Natural killer cell (primary cell): ENCODE measurements at regions not wholly inside any gene's neighbourhood (a gene's known extent, or its start where the extent isn't known, plus 50 kb on each side); places are given as distances from the start of the nearest gene placed in this dataset.

ENCODE experiments used
- ATAC-seq, 3 donors: fragments of 150-1000 bp in 2 of 3; fragments of 200-7000 bp in 1 of 3; cut with Tn5 transposase; 1 replicate in 1 of 3; 2 replicates in 2 of 3; pipeline ENCODE4 v1.10.0; 2021; ENCODE audit warnings: mild to moderate bottlenecking in 2 of 3, moderate library complexity in 2 of 3
- DNase-seq, 2 donors: peaks; one replicate each; pipeline versions ENCODE4 v3.0.0 to v3.0.0-alpha.2; 2013 to 2021; ENCODE audit warnings: mixed read lengths in 1 of 2
- H3K27ac ChIP-seq: one replicate; pipeline ENCODE4 v1.5.1; 2013; ENCODE audit warnings: mild to moderate bottlenecking, low read length
- H3K27me3 ChIP-seq: one replicate; pipeline ENCODE4 v1.6.1; 2013; ENCODE audit warnings: low read length; ENCODE audit not compliant: control insufficient read depth, insufficient read depth
- H3K36me3 ChIP-seq: one replicate; pipeline ENCODE4 v1.6.1; 2013; ENCODE audit warnings: low read length; ENCODE audit not compliant: control insufficient read depth, insufficient read depth
- H3K4me1 ChIP-seq: one replicate; pipeline ENCODE4 v1.6.1; 2013; ENCODE audit warnings: low read length; ENCODE audit not compliant: control insufficient read depth, insufficient read depth
- H3K4me3 ChIP-seq: one replicate; pipeline ENCODE4 v1.5.1; 2013; ENCODE audit warnings: low read length
- H3K9me3 ChIP-seq: one replicate; pipeline ENCODE4 v1.6.1; 2013; ENCODE audit warnings: low read length; ENCODE audit not compliant: control insufficient read depth, insufficient read depth
- H3K27ac Mint-ChIP-seq, 2 donors: one replicate each; pipeline ENCODE4 v1.8.0; 2022; ENCODE audit warnings: mild to moderate bottlenecking in 2 of 2, mixed read lengths in 2 of 2, moderate library complexity in 1 of 2
- H3K27me3 Mint-ChIP-seq, 2 donors: one replicate each; pipeline ENCODE4 v1.8.0; 2022; ENCODE audit warnings: low read depth in 2 of 2, mixed read lengths in 2 of 2
- H3K36me3 Mint-ChIP-seq: one replicate; pipeline ENCODE4 v1.8.0; 2022; ENCODE audit warnings: mixed read lengths
- H3K4me1 Mint-ChIP-seq, 2 donors: one replicate each; pipeline ENCODE4 v1.8.0; 2022; ENCODE audit warnings: mixed read lengths in 2 of 2
- H3K4me3 Mint-ChIP-seq: one replicate; pipeline ENCODE4 v1.8.0; 2022; ENCODE audit warnings: mild to moderate bottlenecking, moderate library complexity, mixed read lengths
- H3K9me3 Mint-ChIP-seq, 2 donors: one replicate each; pipeline ENCODE4 v1.8.0; 2022; ENCODE audit warnings: mixed read lengths in 2 of 2
- WGBS: methylation state at CpG from one replicate; pipeline ENCODE4 v1.1.7; 2013; ENCODE audit warnings: missing lambda C conversion rate; ENCODE audit not compliant: insufficient coverage; 5-methylcytosine and 5-hydroxymethylcytosine counted together
- intact Hi-C: fragments of 100-400 bp; cut with micrococcal nuclease; formaldehyde crosslinking; loops from one replicate; pipeline ENCODE4 v1.14.2; 2022
- TF ChIP-seq, protein P1 (sequence below): fragments of 200-600 bp; IDR thresholded peaks from one replicate; pipeline ENCODE4 v1.8.0; 2022; ENCODE audit warnings: antibody characterized with exemption

DNA sequence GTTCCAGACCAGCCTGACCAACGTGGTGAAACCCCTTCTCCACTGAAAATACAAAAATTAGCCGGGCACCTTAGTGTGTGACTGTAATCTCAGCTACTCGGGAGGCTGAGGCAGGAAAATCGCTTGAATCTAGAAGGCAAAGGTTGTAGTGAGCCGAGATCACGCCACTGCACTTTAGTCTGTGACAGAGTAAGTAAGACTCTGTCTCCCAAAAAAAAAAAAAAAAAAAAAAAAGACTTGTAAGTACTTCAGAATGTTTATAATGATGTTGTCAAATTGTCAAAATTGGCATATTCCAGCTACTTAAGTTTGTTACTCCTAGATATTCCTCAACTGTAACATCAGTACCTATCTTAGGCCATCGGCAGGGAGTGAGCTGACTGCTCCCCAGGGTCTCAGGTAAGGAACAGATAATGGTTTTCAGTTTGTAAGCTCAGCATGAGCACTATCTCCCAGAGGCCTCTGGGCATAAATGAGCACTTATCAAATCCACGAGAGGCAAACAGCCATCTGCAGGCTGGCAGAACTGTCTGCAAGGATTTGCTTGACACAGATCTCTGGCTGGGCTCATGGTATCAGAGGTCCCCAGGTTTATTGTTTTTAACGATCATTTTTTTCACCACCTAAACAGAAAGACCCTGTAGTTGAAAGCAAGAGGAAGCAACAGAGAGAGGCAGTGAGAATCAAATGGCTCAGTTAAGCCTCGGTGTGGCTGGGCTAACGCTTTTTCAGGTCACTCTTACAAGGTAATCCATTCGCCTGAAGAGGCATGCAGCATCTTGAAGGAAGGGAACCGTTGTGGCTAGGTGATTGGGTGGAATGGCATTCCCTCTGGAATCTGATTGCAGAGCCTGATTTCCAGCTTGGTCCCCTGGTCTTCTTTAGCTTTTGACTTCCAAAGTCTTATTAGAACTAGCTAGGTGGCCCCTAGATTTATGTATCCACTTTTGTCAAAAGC is 115.9 kb downstream of the LY86 start:
- peaks cover 0 to 4% of the 10 kb centered on the region in 2 donors for H3K4me1 Mint-ChIP-seq
- Histone ChIP-seq H3K4me3 (no peak overlapping the region), H3K27me3 (no peaks in the 10 kb centered on the region), H3K27ac (no peak overlapping the region), H3K36me3 (no peaks in the 10 kb centered on the region), H3K4me1 (no peaks in the 10 kb centered on the region), H3K9me3 (no peaks in the 10 kb centered on the region)
- H3K27ac Mint-ChIP-seq = no peak overlapping the region
- ATAC-seq = no peak
- H3K36me3 Mint-ChIP-seq = no peaks in the 10 kb centered on the region
- no peak for DNase-seq
- TF ChIP-seq, protein P1, sequence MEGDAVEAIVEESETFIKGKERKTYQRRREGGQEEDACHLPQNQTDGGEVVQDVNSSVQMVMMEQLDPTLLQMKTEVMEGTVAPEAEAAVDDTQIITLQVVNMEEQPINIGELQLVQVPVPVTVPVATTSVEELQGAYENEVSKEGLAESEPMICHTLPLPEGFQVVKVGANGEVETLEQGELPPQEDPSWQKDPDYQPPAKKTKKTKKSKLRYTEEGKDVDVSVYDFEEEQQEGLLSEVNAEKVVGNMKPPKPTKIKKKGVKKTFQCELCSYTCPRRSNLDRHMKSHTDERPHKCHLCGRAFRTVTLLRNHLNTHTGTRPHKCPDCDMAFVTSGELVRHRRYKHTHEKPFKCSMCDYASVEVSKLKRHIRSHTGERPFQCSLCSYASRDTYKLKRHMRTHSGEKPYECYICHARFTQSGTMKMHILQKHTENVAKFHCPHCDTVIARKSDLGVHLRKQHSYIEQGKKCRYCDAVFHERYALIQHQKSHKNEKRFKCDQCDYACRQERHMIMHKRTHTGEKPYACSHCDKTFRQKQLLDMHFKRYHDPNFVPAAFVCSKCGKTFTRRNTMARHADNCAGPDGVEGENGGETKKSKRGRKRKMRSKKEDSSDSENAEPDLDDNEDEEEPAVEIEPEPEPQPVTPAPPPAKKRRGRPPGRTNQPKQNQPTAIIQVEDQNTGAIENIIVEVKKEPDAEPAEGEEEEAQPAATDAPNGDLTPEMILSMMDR = no peak
- H3K27me3 Mint-ChIP-seq = peaks cover 6 to 20% of the 10 kb centered on the region in 2 donors
- WGBS = 82% methylated on average over 12 of the region's 13 CpGs
- H3K4me3 Mint-ChIP-seq = no peak overlapping the region
- no peaks in the 10 kb centered on the region for H3K9me3 Mint-ChIP-seq
- intact Hi-C loops = no loop called here

DNA sequence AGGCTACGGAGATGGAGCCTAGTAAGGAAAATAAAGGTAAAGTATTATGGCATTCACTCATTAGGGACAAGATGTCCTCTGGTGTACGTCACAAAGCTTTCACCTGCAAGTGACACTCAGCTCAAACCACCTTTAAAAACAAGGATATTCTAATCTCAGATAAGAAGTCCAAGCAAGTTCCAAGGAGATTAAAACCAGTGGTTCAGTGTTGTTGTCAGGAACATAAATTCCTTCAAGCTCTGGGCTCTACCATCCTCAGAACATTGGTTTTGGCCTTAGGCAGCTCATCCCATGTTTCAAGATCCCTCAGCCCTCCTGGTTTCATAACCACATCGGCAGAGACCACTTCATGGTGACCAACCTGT is 116.5 kb downstream of the LY86 start:
- DNase-seq (no peak), ATAC-seq (no peak)
- Mint-ChIP-seq H3K27me3 (peaks cover 10 to 21% of the 10 kb centered on the region in 2 donors), H3K9me3 (no peaks in the 10 kb centered on the region), H3K36me3 (no peaks in the 10 kb centered on the region), H3K4me1 (peaks cover 0 to 2% of the 10 kb centered on the region in 2 donors), H3K27ac (no peak overlapping the region), H3K4me3 (no peak overlapping the region)
- H3K27me3 ChIP-seq = no peaks in the 10 kb centered on the region
- no peaks in the 10 kb centered on the region for H3K9me3 ChIP-seq
- no peaks in the 10 kb centered on the region for H3K36me3 ChIP-seq
- intact Hi-C loops = no loop called here
- WGBS = 89% methylated on average over 2 of the region's 3 CpGs
- TF ChIP-seq, protein P1 = no peak
- no peaks in the 10 kb centered on the region for H3K4me1 ChIP-seq
- no peak overlapping the region for H3K27ac ChIP-seq
- no peak overlapping the region for H3K4me3 ChIP-seq

DNA sequence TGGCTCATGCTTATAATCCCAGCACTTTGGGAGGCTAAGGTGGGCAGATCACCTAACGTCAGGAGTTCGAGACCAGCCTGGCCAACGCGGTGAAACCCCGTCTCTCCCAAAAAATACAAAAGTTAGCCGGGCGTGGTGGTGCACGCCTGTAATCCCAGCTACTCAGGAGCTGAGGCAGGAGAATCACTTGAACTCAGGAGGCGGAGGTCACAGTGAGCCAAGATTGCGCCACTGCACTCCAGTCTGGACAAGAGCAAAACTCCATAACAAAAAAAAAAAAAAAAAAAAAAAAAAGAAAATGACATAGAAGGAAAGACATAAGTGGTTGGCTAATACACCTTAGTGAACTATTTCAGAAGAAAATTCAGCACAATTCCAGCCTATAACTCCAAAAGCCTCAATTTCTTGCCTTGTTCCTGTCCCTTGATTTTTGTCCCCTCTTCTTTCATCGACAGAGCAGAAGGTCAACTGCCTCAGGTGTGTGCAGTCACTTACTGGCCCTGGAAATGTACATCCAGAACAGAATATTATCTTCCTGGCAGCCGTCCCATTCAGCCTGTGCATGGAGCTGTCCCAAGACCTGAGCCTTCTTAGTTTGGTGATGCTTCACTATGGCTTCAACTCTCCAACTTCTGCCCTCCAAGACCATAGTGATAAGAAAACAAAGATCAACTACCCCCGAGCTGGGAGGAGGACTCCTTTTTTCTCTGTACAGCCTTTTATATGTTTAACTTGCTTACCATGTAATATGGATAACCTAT is 117.6 kb downstream of the LY86 start:
- intact Hi-C loops = no loop called here
- Histone ChIP-seq H3K4me3 (no peak overlapping the region), H3K4me1 (no peaks in the 10 kb centered on the region), H3K9me3 (no peaks in the 10 kb centered on the region), H3K36me3 (no peaks in the 10 kb centered on the region), H3K27me3 (no peaks in the 10 kb centered on the region), H3K27ac (no peak overlapping the region)
- DNase-seq (no peak), ATAC-seq (no peak)
- WGBS = 97% methylated on average over 11 of the region's 13 CpGs
- TF ChIP-seq, protein P1 = no peak
- Mint-ChIP-seq H3K27ac (no peak overlapping the region), H3K9me3 (no peaks in the 10 kb centered on the region), H3K27me3 (peaks cover 18 to 31% of the 10 kb centered on the region in 2 donors), H3K4me1 (no peaks in the 10 kb centered on the region), H3K36me3 (no peaks in the 10 kb centered on the region), H3K4me3 (no peak overlapping the region)
